Stimulated activated naive CD8-positive, alpha-beta T cell treated with anti-CD3 and anti-CD28 coated beads, Interleukin-15, amount 100 ng/mL, for 72 hours (primary cell): ENCODE measurements at regions not wholly inside any gene's neighbourhood (a gene's known extent, or its start where the extent isn't known, plus 50 kb on each side); places are given as distances from the start of the nearest gene placed in this dataset.

ENCODE experiments used
- ATAC-seq: fragments of 150-1000 bp; cut with Tn5 transposase; 2 replicates; pipeline ENCODE4 v1.10.0; 2021; ENCODE audit warnings: mild to moderate bottlenecking, moderate library complexity
- DNase-seq, 2 donors: peaks; one replicate each; pipeline ENCODE4 v3.0.0; 2021 to 2022
- H3K27ac Mint-ChIP-seq, 2 donors: one replicate each; pipeline ENCODE4 v1.8.0; 2022; ENCODE audit warnings: mild to moderate bottlenecking in 2 of 2, mixed read lengths in 2 of 2, moderate library complexity in 2 of 2
- H3K27me3 Mint-ChIP-seq: one replicate; pipeline ENCODE4 v1.8.0; 2022; ENCODE audit warnings: mixed read lengths
- H3K4me1 Mint-ChIP-seq: one replicate; pipeline ENCODE4 v1.8.0; 2022; ENCODE audit warnings: mild to moderate bottlenecking, mixed read lengths
- H3K4me3 Mint-ChIP-seq, 2 donors: one replicate each; pipeline ENCODE4 v1.8.0; 2022; ENCODE audit warnings: mild to moderate bottlenecking in 2 of 2, mixed read lengths in 2 of 2, moderate library complexity in 1 of 2
- H3K9me3 Mint-ChIP-seq, 2 donors: one replicate each; pipeline ENCODE4 v1.8.0; 2022; ENCODE audit warnings: mixed read lengths in 2 of 2

DNA sequence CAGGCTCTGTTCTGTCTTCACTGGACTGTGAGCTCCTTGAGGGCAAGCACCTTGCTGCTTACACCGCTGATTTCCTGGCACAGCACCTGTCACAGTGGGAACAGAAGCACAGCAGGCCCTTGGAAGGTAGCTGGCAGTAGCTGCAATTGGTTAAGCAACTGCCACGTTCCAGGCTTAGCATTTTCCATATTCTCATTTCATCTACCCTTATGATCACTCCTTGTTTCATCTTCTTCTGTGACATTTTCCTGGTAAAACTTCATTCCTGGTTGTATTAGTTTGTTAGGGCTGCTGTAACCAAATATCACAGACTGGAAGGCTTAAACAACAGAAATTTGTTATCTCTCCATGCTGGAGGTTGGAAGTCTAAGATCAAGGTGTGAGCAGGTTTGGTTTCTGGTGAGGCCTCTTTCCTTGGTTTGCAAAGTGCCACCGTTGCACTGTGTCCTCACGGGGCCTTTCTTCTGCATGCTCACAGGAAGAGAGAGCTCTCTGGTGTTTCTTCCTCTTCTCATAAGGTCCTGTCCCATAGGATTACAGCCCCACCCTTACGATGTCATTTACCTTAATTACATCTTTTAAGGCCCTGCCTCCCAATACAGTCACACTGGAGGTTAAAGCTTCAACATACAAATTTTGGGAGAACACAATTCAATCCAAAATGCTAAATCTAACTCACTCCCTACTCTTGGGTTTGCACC, 121.7 kb upstream of the CPSF6 start:
- DNase-seq (no peak), ATAC-seq (no peak)
- Mint-ChIP-seq H3K27ac (no peak overlapping the region), H3K9me3 (no peaks in the 10 kb centered on the region), H3K4me1 (no peaks in the 10 kb centered on the region), H3K27me3 (no peaks in the 10 kb centered on the region), H3K4me3 (no peak overlapping the region)

DNA sequence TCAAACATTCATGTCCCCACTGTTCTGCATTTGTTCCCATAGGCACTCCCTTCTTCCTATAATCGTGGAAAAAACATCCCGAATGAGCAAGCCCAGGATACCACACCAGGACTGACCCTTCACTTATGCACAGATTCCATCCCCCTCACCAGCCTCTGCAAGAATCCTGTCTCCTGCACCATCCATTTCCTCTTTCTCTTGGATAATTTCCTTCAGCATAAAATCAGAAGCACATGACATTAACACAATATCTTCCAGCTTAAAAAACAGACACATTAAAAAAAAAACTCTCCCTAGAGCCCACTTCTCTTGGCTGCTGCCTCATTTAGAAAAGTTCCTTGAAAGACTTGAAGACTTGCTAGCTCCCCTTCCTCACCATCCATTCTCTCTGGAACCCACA, 120.9 kb upstream of the CPSF6 start:
- no peaks in the 10 kb centered on the region for H3K4me1 Mint-ChIP-seq
- ATAC-seq (no peak), DNase-seq (no peak)
- H3K27me3 Mint-ChIP-seq = peaks cover 6% of the 10 kb centered on the region
- H3K27ac Mint-ChIP-seq = no peak overlapping the region
- H3K9me3 Mint-ChIP-seq = no peaks in the 10 kb centered on the region
- no peak overlapping the region for H3K4me3 Mint-ChIP-seq

DNA sequence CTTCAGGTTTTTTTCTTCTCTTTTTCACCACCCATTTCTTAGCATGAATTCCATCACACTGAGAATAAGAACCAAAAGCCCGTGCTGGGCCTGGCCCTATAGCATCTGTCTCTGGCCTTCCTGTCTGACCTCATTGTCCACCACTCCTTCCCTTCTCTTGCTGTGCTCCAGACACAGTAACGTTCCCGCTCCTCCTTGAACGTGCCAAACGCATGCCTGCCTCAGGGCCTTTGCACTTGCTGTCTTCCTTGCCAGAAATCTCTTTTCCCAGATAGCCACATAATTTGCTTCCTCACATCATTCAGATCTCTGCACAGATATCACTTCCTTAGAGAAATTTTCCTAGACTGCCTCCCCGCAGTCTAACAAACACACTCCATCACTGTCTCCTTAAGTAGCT, 119.6 kb upstream of the CPSF6 start:
- no peak overlapping the region for H3K27ac Mint-ChIP-seq
- H3K4me3 Mint-ChIP-seq = no peak overlapping the region
- no peak for DNase-seq
- ATAC-seq = no peak
- peaks cover 6% of the 10 kb centered on the region for H3K27me3 Mint-ChIP-seq
- H3K9me3 Mint-ChIP-seq = no peaks in the 10 kb centered on the region
- no peaks in the 10 kb centered on the region for H3K4me1 Mint-ChIP-seq

DNA sequence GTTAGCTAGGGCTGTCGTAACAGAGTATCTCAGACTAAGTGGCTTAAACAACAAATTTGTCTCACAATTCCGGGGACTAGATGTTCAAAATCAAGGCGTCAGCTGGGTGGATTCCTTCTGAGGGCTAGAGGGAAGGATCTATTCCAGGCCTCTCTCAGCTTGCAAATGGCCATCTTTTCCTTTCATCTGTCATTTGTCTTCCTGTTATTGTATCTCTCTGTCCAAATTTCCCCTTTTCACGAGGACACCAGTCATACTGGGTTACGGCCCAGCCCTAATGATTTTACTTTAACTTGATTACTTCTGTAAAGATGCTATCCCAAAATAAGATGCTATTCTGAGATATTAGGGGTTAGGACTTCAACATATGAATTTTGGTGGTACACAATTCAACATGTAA, 119.0 kb upstream of the CPSF6 start:
- H3K4me1 Mint-ChIP-seq = no peaks in the 10 kb centered on the region
- peaks cover 6% of the 10 kb centered on the region for H3K27me3 Mint-ChIP-seq
- H3K27ac Mint-ChIP-seq = no peak overlapping the region
- no peak overlapping the region for H3K4me3 Mint-ChIP-seq
- DNase-seq = no peak
- H3K9me3 Mint-ChIP-seq = no peaks in the 10 kb centered on the region
- ATAC-seq = no peak

DNA sequence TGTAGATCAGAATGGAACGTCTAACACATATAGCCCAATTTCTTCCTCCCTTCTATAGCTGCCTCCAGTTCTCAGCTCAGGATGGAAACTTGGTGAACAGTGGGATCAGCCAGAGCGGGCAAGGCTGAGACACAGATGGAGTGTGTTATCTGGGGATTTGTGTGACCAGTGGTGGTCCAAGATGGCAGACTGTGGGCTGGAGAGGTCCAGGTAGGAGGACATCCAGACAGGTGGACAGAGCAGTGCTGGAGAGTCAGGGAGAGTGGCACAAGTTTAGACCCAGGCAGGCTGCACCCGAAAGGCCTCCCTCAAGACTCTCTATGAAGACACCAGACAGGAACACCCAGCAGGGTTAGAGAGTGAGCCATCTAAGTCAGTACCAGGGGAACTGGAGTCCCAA, 116.1 kb upstream of the CPSF6 start:
- Mint-ChIP-seq H3K27ac (no peak overlapping the region), H3K27me3 (peaks cover 6% of the 10 kb centered on the region), H3K4me1 (no peaks in the 10 kb centered on the region), H3K9me3 (no peaks in the 10 kb centered on the region), H3K4me3 (no peak overlapping the region)
- DNase-seq (no peak), ATAC-seq (no peak)

DNA sequence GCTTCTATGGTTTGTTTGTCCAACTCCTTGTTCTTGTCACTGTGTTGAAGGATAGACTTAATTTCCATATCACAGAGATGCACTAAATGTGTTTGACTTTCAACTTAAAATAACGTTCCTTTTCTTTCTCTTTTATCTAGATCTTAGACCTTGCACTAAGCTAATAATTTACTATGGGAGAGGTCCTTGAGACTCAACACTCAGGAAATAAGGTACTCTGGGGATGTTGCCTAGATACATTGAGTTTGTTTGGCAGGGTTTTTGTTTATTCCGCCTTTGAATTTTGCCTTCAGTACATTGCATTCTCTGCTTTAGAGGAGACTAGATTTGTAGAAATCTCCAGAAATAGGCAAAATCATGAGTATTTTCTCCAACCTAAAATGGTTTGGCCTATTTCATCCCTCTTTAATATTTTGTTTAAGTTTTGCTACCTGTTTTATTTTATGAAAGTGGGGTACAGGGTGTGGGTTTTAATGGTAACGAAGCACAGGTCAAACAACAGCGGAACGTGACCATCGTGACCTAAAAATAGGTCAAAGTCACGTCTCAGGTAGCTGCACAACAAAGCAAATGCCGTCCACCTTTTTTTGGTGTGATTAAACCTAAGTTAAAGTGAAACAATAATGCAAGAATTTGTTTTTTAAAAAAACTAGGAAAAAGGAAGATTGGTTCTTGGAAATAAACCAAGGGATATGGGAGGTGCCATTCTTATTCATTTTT, 115.3 kb upstream of the CPSF6 start:
- Mint-ChIP-seq H3K27ac (no peak overlapping the region), H3K9me3 (no peaks in the 10 kb centered on the region), H3K27me3 (peaks cover 6% of the 10 kb centered on the region), H3K4me3 (no peak overlapping the region), H3K4me1 (no peaks in the 10 kb centered on the region)
- ATAC-seq (no peak), DNase-seq (no peak)

DNA sequence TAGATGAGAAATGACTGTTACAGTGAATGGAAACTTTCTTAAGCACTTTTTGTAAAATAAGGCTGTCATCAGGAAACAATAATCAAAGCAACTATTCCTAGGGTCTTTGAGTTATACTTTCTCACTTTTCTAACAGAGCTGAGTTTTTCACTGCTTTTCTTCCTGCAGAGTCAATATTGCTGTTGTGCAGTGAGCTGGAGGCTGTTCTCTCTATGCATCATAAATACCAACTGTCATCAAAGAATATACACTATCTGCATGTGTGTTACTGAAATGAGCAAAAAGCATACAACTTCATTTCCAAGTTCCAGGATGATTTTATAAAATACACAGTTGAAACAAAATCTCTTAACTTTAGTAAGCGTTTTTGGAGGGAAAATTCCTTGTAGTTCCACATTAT, 110.4 kb upstream of the CPSF6 start:
- Mint-ChIP-seq H3K27me3 (no peaks in the 10 kb centered on the region), H3K4me1 (no peaks in the 10 kb centered on the region), H3K27ac (no peak overlapping the region), H3K4me3 (no peak overlapping the region), H3K9me3 (no peaks in the 10 kb centered on the region)
- no peak for DNase-seq
- ATAC-seq = no peak

DNA sequence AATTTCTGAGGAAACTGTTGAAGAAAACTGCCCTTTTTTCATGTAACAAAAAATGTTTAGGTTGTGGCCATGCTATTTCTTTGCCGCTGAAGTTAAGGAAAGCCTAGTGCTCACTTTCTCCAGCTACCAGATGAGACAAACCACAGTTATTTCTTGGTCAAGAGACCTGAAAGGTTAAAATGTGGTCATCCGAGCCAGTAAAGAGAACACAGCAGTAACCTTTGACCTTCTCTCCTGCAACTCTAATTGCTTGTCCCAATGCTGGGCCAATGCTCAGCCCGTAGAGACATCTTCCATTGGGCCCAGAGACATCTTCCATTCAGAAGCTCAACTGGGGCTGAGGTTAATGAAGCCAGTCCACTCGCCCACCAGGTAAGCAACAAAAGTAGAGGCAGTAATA, 109.8 kb upstream of the CPSF6 start:
- Mint-ChIP-seq H3K4me3 (no peak overlapping the region), H3K9me3 (no peaks in the 10 kb centered on the region), H3K27ac (no peak overlapping the region), H3K4me1 (no peaks in the 10 kb centered on the region), H3K27me3 (no peaks in the 10 kb centered on the region)
- ATAC-seq (no peak), DNase-seq (no peak)

DNA sequence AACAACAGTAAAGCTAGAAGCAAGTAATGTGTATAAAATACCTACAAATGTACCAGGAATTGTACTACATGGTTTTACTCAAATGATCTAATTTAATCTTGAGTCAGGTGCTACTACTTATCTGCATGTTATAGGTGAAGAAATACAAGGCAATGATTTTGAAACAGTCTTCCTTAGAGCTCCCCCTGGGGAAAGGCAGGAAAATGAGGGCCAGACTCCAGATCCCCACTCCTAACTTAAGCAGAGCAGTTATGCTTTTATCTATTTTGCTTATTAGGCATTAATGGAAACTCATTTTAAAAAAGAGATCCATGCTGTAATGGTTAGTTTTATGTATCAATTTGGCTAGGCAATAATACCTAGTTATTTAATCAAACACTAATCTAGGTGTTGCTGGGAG, 109.3 kb upstream of the CPSF6 start:
- no peak overlapping the region for H3K27ac Mint-ChIP-seq
- H3K4me3 Mint-ChIP-seq = no peak overlapping the region
- no peaks in the 10 kb centered on the region for H3K4me1 Mint-ChIP-seq
- no peaks in the 10 kb centered on the region for H3K9me3 Mint-ChIP-seq
- no peaks in the 10 kb centered on the region for H3K27me3 Mint-ChIP-seq
- no peak for DNase-seq
- ATAC-seq = no peak

DNA sequence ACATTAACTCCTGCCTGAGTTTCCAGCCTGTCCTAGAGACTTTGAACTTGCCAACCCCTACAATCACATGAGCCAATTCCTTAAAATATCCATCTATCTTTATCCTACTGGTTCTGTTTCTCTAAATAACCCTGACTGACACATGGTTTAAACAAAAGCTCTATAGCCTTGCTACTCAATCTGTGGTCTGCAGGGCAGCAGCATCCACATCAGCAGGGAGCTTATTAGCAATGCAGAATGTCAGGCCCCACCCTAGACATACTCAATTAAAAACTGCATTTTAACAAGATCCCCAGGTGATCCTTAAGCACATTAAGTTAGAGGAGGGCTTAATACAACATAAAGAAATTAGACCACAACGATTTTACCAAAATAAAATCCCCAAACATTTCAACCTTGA, 108.3 kb upstream of the CPSF6 start:
- Mint-ChIP-seq H3K4me1 (no peaks in the 10 kb centered on the region), H3K9me3 (no peaks in the 10 kb centered on the region), H3K27ac (peak overlapping the region in 1 of 2 donors; percentile 30), H3K27me3 (no peaks in the 10 kb centered on the region), H3K4me3 (no peak overlapping the region)
- no peak for DNase-seq
- ATAC-seq = no peak

DNA sequence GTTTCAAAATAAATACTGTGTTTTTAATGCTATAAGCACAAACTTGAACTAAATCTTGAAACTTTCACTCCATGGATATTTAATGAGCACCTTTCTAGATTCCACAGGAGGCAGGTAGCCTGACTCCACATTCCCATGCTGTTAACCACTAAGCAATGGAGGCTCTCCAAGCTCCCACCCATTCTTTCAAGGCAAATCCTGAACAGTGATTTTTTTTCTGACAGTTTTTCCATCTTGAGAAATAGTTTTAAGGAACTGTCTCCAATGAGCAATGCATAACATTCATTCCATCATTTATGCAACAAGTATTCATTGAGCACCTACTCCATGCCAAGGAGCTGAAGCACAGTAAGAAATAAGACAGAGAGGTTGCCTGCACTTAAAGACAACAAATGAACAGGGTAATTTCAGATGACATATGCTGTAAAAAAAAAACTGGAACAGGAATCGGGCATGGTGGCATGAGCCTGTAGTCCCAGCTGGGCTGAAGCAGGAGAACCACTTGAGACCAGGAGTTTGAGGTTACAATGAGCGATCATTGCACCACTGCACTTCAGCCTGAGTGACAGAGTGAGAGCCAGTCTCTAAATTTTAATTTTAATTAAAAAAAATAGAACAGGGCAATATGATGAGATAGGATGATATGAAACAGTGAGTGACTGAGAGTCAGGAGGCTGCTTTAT, 102.3 kb upstream of the CPSF6 start:
- H3K27ac Mint-ChIP-seq = no peak overlapping the region
- no peak overlapping the region for H3K4me3 Mint-ChIP-seq
- no peak for ATAC-seq
- DNase-seq = no peak
- H3K9me3 Mint-ChIP-seq = peaks cover 10 to 25% of the 10 kb centered on the region in 2 donors
- H3K4me1 Mint-ChIP-seq = no peaks in the 10 kb centered on the region
- no peaks in the 10 kb centered on the region for H3K27me3 Mint-ChIP-seq

DNA sequence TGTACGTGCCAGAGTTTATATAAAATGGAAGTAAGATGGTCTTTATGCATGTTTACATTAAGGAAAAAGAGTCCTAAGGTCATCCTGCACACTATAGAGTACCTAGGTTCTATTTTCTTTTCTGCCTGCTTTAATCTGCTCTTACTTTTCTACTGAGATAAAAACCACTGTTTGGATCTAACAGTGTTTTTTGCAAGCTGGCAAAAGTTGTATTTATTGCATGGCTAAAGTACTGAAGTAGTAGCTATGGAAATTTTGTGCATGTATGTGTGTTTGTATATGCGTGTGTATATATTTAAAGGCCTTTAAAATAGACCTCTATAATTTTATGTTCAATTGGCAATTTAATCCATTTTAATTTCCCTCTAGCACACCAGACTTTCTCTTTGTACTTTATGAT, 98.3 kb upstream of the CPSF6 start:
- H3K27ac Mint-ChIP-seq = no peak overlapping the region
- H3K9me3 Mint-ChIP-seq = peaks cover 10 to 25% of the 10 kb centered on the region in 2 donors
- no peaks in the 10 kb centered on the region for H3K27me3 Mint-ChIP-seq
- ATAC-seq = no peak
- no peaks in the 10 kb centered on the region for H3K4me1 Mint-ChIP-seq
- H3K4me3 Mint-ChIP-seq = no peak overlapping the region
- DNase-seq = no peak

DNA sequence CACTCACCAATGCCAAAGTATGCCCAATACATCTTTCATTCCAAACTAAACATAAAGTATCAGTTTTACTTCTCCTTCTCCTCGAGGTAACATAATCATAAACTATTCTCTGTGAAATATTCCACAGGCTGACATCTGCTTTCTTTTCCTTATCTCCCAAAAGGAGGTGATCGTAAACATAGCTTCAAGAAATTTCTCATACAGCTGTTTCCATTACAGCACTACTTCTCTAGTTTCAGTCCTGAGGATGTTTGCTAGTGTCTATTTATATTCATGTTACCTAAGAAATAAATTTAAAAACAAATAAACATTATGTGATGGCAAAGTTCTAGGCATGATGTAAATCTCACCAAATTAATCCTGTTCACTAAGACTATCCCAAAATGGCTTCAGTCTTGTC, 90.1 kb upstream of the CPSF6 start:
- Mint-ChIP-seq H3K9me3 (no peaks in the 10 kb centered on the region), H3K27me3 (no peaks in the 10 kb centered on the region), H3K4me1 (peaks cover 9% of the 10 kb centered on the region), H3K4me3 (no peak overlapping the region), H3K27ac (no peak overlapping the region)
- no peak for ATAC-seq
- DNase-seq = no peak

DNA sequence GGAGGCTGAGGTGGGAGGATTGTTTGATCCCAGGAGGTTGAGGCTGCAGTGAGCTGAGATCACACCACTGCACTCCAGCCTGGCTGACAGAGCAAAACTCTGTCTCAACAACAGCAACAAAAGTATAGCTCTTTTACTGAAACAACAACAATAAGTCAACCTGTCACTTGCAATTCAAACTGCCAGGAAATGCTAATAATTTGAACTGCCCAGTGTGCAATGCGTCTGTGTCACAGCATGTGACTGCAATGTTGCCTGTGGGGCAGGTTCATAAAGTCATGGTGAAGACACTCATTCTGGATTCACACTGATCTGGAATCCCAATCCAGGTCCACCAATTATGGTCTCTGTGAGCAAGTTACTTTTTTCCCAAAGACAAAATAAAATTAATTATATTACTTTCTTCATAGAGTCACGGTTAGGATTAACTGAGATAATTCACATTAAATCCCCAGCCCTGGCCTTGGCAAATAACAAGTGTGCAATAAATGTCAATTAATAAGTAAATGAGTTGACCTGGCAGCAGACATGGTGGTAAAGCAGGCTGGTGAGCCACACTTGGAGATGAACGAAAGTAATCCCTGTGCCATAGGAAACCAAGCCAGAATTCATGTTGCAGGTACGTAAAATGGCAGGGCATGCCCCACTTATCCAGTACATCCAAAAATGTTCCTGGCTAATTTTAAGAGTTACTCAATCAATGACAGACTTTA, 89.1 kb upstream of the CPSF6 start:
- Mint-ChIP-seq H3K4me3 (no peak overlapping the region), H3K27ac (no peak overlapping the region), H3K9me3 (no peaks in the 10 kb centered on the region), H3K27me3 (no peaks in the 10 kb centered on the region), H3K4me1 (peaks cover 18% of the 10 kb centered on the region)
- no peak for ATAC-seq
- DNase-seq = no peak

DNA sequence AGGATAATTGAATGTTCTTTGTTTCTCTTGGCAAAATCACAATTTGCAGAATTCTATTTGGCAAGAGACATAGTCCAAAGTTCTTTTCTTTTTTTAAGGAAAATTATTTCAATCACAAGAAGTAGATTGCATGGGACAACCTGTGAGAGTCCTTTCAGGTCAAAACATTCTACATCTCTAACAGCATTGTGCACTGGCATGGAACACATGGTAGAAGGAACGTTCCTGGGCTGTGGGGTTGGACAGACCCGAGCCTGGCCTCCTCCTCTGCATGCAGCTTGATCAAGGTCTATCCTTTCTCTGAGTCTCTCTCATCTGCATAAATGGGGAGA, 88.6 kb upstream of the CPSF6 start:
- H3K4me1 Mint-ChIP-seq = peaks cover 21% of the 10 kb centered on the region
- H3K4me3 Mint-ChIP-seq = no peak overlapping the region
- no peaks in the 10 kb centered on the region for H3K9me3 Mint-ChIP-seq
- no peak overlapping the region for H3K27ac Mint-ChIP-seq
- DNase-seq (no peak), ATAC-seq (no peak)
- H3K27me3 Mint-ChIP-seq = no peaks in the 10 kb centered on the region

DNA sequence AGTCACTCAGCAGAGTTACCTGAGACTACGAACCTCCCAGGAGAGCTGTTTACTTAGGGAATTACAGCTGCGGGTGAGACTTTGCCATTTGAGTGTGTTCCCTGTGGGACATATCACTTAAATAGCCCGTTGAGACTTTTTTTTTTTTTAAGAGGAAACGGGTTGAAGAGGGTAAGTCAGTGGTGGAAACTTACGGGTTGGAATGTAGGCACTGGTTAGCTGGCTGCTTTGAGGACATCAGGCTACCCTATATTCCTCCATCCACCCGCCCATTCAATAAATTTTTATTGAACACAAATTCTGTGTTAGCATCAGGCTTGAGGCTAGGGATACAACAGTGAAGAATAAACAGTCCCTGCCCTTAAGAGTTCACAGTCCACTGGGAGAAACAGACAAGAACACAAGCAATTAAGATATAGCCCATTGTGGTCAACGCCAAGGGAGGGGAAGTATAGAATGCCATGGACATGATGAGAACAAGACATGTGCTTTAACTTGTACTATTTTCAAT, 88.1 kb upstream of the CPSF6 start:
- H3K9me3 Mint-ChIP-seq = no peaks in the 10 kb centered on the region

More for the DNA sequence above, 88.1 kb upstream of the CPSF6 start:
- Mint-ChIP-seq H3K27ac (no peak overlapping the region), H3K4me1 (peaks cover 25% of the 10 kb centered on the region), H3K27me3 (no peaks in the 10 kb centered on the region), H3K4me3 (no peak overlapping the region)
- ATAC-seq = no peak
- DNase-seq = no peak
